ENCODE measurements at regions not wholly inside any gene's neighbourhood (a gene's known extent, or its start where the extent isn't known, plus 50 kb on each side); places are given as distances from the start of the nearest gene placed in this dataset.

- no peak for TF ChIP-seq POLR2A (IDR thresholded peaks at IDR 0.05)
- TF ChIP-seq, protein P1, sequence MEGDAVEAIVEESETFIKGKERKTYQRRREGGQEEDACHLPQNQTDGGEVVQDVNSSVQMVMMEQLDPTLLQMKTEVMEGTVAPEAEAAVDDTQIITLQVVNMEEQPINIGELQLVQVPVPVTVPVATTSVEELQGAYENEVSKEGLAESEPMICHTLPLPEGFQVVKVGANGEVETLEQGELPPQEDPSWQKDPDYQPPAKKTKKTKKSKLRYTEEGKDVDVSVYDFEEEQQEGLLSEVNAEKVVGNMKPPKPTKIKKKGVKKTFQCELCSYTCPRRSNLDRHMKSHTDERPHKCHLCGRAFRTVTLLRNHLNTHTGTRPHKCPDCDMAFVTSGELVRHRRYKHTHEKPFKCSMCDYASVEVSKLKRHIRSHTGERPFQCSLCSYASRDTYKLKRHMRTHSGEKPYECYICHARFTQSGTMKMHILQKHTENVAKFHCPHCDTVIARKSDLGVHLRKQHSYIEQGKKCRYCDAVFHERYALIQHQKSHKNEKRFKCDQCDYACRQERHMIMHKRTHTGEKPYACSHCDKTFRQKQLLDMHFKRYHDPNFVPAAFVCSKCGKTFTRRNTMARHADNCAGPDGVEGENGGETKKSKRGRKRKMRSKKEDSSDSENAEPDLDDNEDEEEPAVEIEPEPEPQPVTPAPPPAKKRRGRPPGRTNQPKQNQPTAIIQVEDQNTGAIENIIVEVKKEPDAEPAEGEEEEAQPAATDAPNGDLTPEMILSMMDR (IDR thresholded peaks at IDR 0.05): no peak
These were observed 50.9 kb upstream of the SLC44A1 start for GRCh38 chr9:105193560-105193959.

Data from lower leg skin (tissue), 3 donors.